Liver (tissue), 8 donors: ENCODE measurements at regions not wholly inside any gene's neighbourhood (a gene's known extent, or its start where the extent isn't known, plus 50 kb on each side); places are given as distances from the start of the nearest gene placed in this dataset.

Source experiments
- DNase-seq: peaks from one replicate; pipeline ENCODE4 v3.0.0-alpha.2; 2017; ENCODE audit warnings: low spot score
- H3K27ac ChIP-seq, 2 donors: one replicate each; pipeline ENCODE4 v1.7.0; 2013; ENCODE audit warnings: inconsistent platforms in 2 of 2, low read length in 2 of 2, control low read depth in 1 of 2, low read depth in 1 of 2, mild to moderate bottlenecking in 1 of 2
- H3K27me3 ChIP-seq, 4 donors: one replicate each; pipeline versions ENCODE4 v1.6.1 to v1.7.0; 2013; ENCODE audit warnings: low read length in 3 of 4, inconsistent platforms in 1 of 4, mild to moderate bottlenecking in 1 of 4, moderate library complexity in 1 of 4; ENCODE audit not compliant: control insufficient read depth in 4 of 4, insufficient read depth in 4 of 4
- H3K36me3 ChIP-seq, 4 donors: one replicate each; pipeline versions ENCODE4 v1.6.1 to v1.7.0; 2013; ENCODE audit warnings: low read length in 3 of 4, mild to moderate bottlenecking in 3 of 4, low read depth in 1 of 4, moderate library complexity in 1 of 4; ENCODE audit not compliant: control insufficient read depth in 4 of 4, insufficient read depth in 3 of 4
- H3K4me1 ChIP-seq, 4 donors: one replicate each; pipeline versions ENCODE4 v1.6.1 to v1.7.0; 2013; ENCODE audit warnings: low read length in 3 of 4, mild to moderate bottlenecking in 3 of 4, moderate library complexity in 1 of 4; ENCODE audit not compliant: control insufficient read depth in 4 of 4, insufficient read depth in 4 of 4
- H3K4me3 ChIP-seq, 3 donors: one replicate each; pipeline versions ENCODE4 v1.6.1 to v1.7.0; 2013; ENCODE audit warnings: low read length in 3 of 3, control low read depth in 1 of 3, low read depth in 1 of 3, mild to moderate bottlenecking in 1 of 3
- H3K9ac ChIP-seq, 2 donors: one replicate each; pipeline ENCODE4 v1.7.0; 2013; ENCODE audit warnings: low read length in 2 of 2, mild to moderate bottlenecking in 2 of 2, moderate library complexity in 2 of 2, control low read depth in 1 of 2, low read depth in 1 of 2
- H3K9me3 ChIP-seq, 4 donors: one replicate each; pipeline versions ENCODE4 v1.6.1 to v1.7.0; 2013; ENCODE audit warnings: low read length in 3 of 4; ENCODE audit not compliant: control insufficient read depth in 4 of 4
- ATF3 ChIP-seq: IDR thresholded peaks from 2 replicates; pipeline ENCODE4 v1.6.1; 2016; ENCODE audit warnings: antibody characterized with exemption
- EGR1 ChIP-seq, 2 donors: IDR thresholded peaks; 2 replicates each; pipeline ENCODE4 v1.6.1; 2016 to 2018; ENCODE audit warnings: antibody characterized with exemption in 2 of 2, low read depth in 2 of 2
- FOXA1 ChIP-seq: IDR thresholded peaks from 2 replicates; pipeline ENCODE4 v1.6.1; 2016; ENCODE audit warnings: antibody characterized with exemption
- FOXA2 ChIP-seq: IDR thresholded peaks from 2 replicates; pipeline ENCODE4 v1.6.1; 2016; ENCODE audit warnings: antibody characterized with exemption
- GABPA ChIP-seq, 2 donors: IDR thresholded peaks in 1 of 2; conservative IDR thresholded peaks in 1 of 2; 2 replicates each; pipeline ENCODE4 v1.6.1; 2016; ENCODE audit warnings: antibody characterized with exemption in 2 of 2, mild to moderate bottlenecking in 1 of 2, moderate library complexity in 1 of 2
- HNF4A ChIP-seq, 2 donors: conservative IDR thresholded peaks; 2 replicates each; pipeline ENCODE4 v1.6.1; 2016; ENCODE audit warnings: antibody characterized with exemption in 2 of 2, mild to moderate bottlenecking in 2 of 2
- HNF4G ChIP-seq: IDR thresholded peaks from 2 replicates; pipeline ENCODE4 v1.6.1; 2016; ENCODE audit warnings: antibody characterized with exemption
- JUND ChIP-seq, 2 donors: IDR thresholded peaks; 2 replicates each; pipeline ENCODE4 v1.6.1; 2016; ENCODE audit warnings: antibody characterized with exemption in 2 of 2
- MAX ChIP-seq: IDR thresholded peaks from 2 replicates; pipeline ENCODE4 v1.6.1; 2016; ENCODE audit warnings: antibody characterized with exemption
- NR2F2 ChIP-seq: IDR thresholded peaks from 2 replicates; pipeline ENCODE4 v1.6.1; 2016; ENCODE audit warnings: antibody characterized with exemption
- RAD21 ChIP-seq, 2 donors: IDR thresholded peaks; 2 replicates each; pipeline ENCODE4 v1.6.1; 2016; ENCODE audit warnings: antibody characterized with exemption in 2 of 2, mild to moderate bottlenecking in 2 of 2
- RXRA ChIP-seq, 2 donors: IDR thresholded peaks; 2 replicates each; pipeline ENCODE4 v1.6.1; 2017 to 2018; ENCODE audit warnings: antibody characterized with exemption in 2 of 2, mild to moderate bottlenecking in 1 of 2
- SP1 ChIP-seq: IDR thresholded peaks from 2 replicates; pipeline ENCODE4 v1.6.1; 2018; ENCODE audit warnings: antibody characterized with exemption, mild to moderate bottlenecking
- TAF1 ChIP-seq: conservative IDR thresholded peaks from 2 replicates; pipeline ENCODE4 v1.6.1; 2016; ENCODE audit warnings: antibody characterized with exemption, mild to moderate bottlenecking
- YY1 ChIP-seq: IDR thresholded peaks from 2 replicates; pipeline ENCODE4 v1.6.1; 2016; ENCODE audit warnings: antibody characterized with exemption, mild to moderate bottlenecking
- ZBTB33 ChIP-seq: IDR thresholded peaks from 2 replicates; pipeline ENCODE4 v1.6.1; 2016; ENCODE audit warnings: antibody characterized with exemption
- WGBS: extraction: QIAGEN DNeasy Blood & Tissue Kit; methylation state at CpG from one replicate; pipeline ENCODE4 v1.1.7; 2013; 5-methylcytosine and 5-hydroxymethylcytosine counted together
- TF ChIP-seq, protein P1 (sequence below): IDR thresholded peaks from 2 replicates; pipeline ENCODE4 v1.6.1; 2016; ENCODE audit warnings: antibody characterized with exemption, mild to moderate bottlenecking
- TF ChIP-seq, protein P2 (sequence below): fragments of 150-350 bp; IDR thresholded peaks from 2 replicates; pipeline ENCODE4 v1.5.1; 2017; ENCODE audit warnings: improper control_type of control experiment, low read depth, low read length; ENCODE audit not compliant: missing input control
- donor health status: healthy.
- donor health status: healthy.
- donor health status: healthy.
- donor health status: healthy.
- donor health status: healthy.

GRCh38 chr3:117881210-117881609 is 1153.4 kb downstream of the IGSF11 start:
- H3K9me3 ChIP-seq: no peaks in the 10 kb centered on the region
- no peaks in the 10 kb centered on the region for H3K4me1 ChIP-seq
- H3K36me3 ChIP-seq: no peaks in the 10 kb centered on the region
- no peak overlapping the region for H3K4me3 ChIP-seq
- peaks cover 0 to 4% (median 0%) of the 10 kb centered on the region in 4 donors for H3K27me3 ChIP-seq
- no peak for TF ChIP-seq RAD21 (IDR thresholded peaks at IDR 0.05)
- no peak for TF ChIP-seq RXRA (IDR thresholded peaks at IDR 0.05)
- no peak for TF ChIP-seq ATF3
- no peak for TF ChIP-seq EGR1 (IDR thresholded peaks at IDR 0.05; ENCODE audit: low read depth in 2 of 2)
- TF ChIP-seq MAX: no peak
- TF ChIP-seq HNF4G: no peak
- no peak for TF ChIP-seq HNF4A (conservative IDR thresholded peaks at IDR 0.05)
- TF ChIP-seq TAF1: no peak
- TF ChIP-seq FOXA2: no peak
- no peak for TF ChIP-seq YY1
- no peak for TF ChIP-seq JUND (IDR thresholded peaks at IDR 0.05)
- TF ChIP-seq, protein P1, sequence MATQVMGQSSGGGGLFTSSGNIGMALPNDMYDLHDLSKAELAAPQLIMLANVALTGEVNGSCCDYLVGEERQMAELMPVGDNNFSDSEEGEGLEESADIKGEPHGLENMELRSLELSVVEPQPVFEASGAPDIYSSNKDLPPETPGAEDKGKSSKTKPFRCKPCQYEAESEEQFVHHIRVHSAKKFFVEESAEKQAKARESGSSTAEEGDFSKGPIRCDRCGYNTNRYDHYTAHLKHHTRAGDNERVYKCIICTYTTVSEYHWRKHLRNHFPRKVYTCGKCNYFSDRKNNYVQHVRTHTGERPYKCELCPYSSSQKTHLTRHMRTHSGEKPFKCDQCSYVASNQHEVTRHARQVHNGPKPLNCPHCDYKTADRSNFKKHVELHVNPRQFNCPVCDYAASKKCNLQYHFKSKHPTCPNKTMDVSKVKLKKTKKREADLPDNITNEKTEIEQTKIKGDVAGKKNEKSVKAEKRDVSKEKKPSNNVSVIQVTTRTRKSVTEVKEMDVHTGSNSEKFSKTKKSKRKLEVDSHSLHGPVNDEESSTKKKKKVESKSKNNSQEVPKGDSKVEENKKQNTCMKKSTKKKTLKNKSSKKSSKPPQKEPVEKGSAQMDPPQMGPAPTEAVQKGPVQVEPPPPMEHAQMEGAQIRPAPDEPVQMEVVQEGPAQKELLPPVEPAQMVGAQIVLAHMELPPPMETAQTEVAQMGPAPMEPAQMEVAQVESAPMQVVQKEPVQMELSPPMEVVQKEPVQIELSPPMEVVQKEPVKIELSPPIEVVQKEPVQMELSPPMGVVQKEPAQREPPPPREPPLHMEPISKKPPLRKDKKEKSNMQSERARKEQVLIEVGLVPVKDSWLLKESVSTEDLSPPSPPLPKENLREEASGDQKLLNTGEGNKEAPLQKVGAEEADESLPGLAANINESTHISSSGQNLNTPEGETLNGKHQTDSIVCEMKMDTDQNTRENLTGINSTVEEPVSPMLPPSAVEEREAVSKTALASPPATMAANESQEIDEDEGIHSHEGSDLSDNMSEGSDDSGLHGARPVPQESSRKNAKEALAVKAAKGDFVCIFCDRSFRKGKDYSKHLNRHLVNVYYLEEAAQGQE: no peak
- no peak for TF ChIP-seq SP1
- no peak for TF ChIP-seq FOXA1
- TF ChIP-seq NR2F2: no peak
- TF ChIP-seq, protein P2, sequence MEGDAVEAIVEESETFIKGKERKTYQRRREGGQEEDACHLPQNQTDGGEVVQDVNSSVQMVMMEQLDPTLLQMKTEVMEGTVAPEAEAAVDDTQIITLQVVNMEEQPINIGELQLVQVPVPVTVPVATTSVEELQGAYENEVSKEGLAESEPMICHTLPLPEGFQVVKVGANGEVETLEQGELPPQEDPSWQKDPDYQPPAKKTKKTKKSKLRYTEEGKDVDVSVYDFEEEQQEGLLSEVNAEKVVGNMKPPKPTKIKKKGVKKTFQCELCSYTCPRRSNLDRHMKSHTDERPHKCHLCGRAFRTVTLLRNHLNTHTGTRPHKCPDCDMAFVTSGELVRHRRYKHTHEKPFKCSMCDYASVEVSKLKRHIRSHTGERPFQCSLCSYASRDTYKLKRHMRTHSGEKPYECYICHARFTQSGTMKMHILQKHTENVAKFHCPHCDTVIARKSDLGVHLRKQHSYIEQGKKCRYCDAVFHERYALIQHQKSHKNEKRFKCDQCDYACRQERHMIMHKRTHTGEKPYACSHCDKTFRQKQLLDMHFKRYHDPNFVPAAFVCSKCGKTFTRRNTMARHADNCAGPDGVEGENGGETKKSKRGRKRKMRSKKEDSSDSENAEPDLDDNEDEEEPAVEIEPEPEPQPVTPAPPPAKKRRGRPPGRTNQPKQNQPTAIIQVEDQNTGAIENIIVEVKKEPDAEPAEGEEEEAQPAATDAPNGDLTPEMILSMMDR: no peak
- TF ChIP-seq GABPA (IDR thresholded peaks at IDR 0.05 in 1 of 2, conservative IDR thresholded peaks at IDR 0.05 in 1 of 2): no peak
- H3K27ac ChIP-seq: no peak overlapping the region
- H3K9ac ChIP-seq: no peak overlapping the region
- WGBS: 76% methylated on average over 2 of the region's 2 CpGs
- no peak for DNase-seq

DNA sequence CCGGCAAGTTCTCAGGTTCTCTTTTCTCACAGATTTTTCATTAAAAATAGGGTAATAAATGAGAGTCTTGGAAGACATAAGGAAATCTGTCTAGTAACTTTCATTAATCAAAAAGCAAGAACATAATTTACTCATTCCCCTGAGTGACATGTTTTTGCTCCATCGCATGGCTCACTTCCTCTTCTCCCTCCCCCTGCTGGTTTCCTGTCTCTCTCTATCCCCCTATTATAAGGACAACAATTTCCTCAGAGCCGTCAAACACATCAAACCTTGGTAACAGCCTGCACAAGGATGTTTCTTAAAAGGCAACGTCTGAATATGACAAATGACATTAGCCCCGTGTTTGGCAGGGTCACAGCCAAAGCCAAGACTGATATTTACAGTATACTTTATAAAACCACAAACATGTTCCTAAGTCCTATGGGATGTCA is 1149.6 kb downstream of the IGSF11 start:
- H3K9ac ChIP-seq: no peak overlapping the region
- H3K9me3 ChIP-seq: no peaks in the 10 kb centered on the region
- no peaks in the 10 kb centered on the region for H3K4me1 ChIP-seq
- H3K27me3 ChIP-seq: peaks cover 0 to 4% (median 0%) of the 10 kb centered on the region in 4 donors
- no peak overlapping the region for H3K27ac ChIP-seq
- no peak for DNase-seq
- 36% methylated on average over 5 of the region's 5 CpGs for WGBS
- no peak overlapping the region for H3K4me3 ChIP-seq
- H3K36me3 ChIP-seq: no peaks in the 10 kb centered on the region
- TF ChIP-seq ZBTB33 (no peak), YY1 (no peak), FOXA2 (no peak), GABPA (IDR thresholded peaks at IDR 0.05 in 1 of 2, conservative IDR thresholded peaks at IDR 0.05 in 1 of 2) (no peak), EGR1 (IDR thresholded peaks at IDR 0.05; ENCODE audit: low read depth in 2 of 2) (no peak), RAD21 (IDR thresholded peaks at IDR 0.05) (no peak), HNF4A (conservative IDR thresholded peaks at IDR 0.05) (no peak), HNF4G (no peak), MAX (no peak)
- TF ChIP-seq, protein P1: no peak
